ENCODE measurements at regions not wholly inside any gene's neighbourhood (a gene's known extent, or its start where the extent isn't known, plus 50 kb on each side); places are given as distances from the start of the nearest gene placed in this dataset.

GRCh38 chr4:176843710-176844109, 51.0 kb upstream of the VEGFC start:
- no peak for DNase-seq

GRCh38 chr4:176844448-176844847, 51.7 kb upstream of the VEGFC start:
- DNase-seq: no peak

GRCh38 chr4:176845636-176846035, 52.9 kb upstream of the VEGFC start:
- DNase-seq: no peak

- no peak for DNase-seq
Measured at GRCh38 chr4:176849076-176849475, 56.4 kb upstream of the VEGFC start.

- DNase-seq: no peak
Measured at GRCh38 chr4:176850436-176850835, 57.7 kb upstream of the VEGFC start.

GRCh38 chr4:176856421-176856820, 63.7 kb upstream of the VEGFC start:
- no peak for DNase-seq

GRCh38 chr4:176858839-176859238, 66.1 kb upstream of the VEGFC start:
- DNase-seq: no peak

- no peak for DNase-seq
Measured at GRCh38 chr4:176864238-176864637, 71.5 kb upstream of the VEGFC start.

- DNase-seq: no peak
Measured at GRCh38 chr4:176868676-176869075, 76.0 kb upstream of the VEGFC start.

- DNase-seq: no peak
Measured at GRCh38 chr4:176872461-176872860, 79.7 kb upstream of the VEGFC start.

- DNase-seq: no peak
Measured at GRCh38 chr4:176874721-176875445, 82.2 kb upstream of the VEGFC start.

GRCh38 chr4:176875446-176875930, 82.8 kb upstream of the VEGFC start:
- no peak for DNase-seq

- no peak for DNase-seq
Measured at GRCh38 chr4:176879380-176880116, 86.8 kb upstream of the VEGFC start.

GRCh38 chr4:176882206-176882605, 89.5 kb upstream of the VEGFC start:
- DNase-seq: no peak

GRCh38 chr4:176883108-176883550, 90.4 kb upstream of the VEGFC start:
- DNase-seq: no peak

- DNase-seq: no peak
Measured at GRCh38 chr4:176883681-176884418, 91.1 kb upstream of the VEGFC start.

GRCh38 chr4:176885224-176885623, 92.5 kb upstream of the VEGFC start:
- no peak for DNase-seq

- no peak for DNase-seq
Measured at GRCh38 chr4:176886135-176886534, 93.4 kb upstream of the VEGFC start.

- DNase-seq: no peak
Measured at GRCh38 chr4:176889776-176890175, 97.1 kb upstream of the VEGFC start.

GRCh38 chr4:176894498-176894897, 101.8 kb upstream of the VEGFC start:
- DNase-seq: no peak

GRCh38 chr4:176896211-176896610, 103.5 kb upstream of the VEGFC start:
- no peak for DNase-seq

GRCh38 chr4:176897226-176897625, 104.5 kb upstream of the VEGFC start:
- no peak for DNase-seq

- DNase-seq: no peak
Measured at GRCh38 chr4:176898791-176899190, 106.1 kb upstream of the VEGFC start.
